GM10266 (cell line): ENCODE measurements at regions not wholly inside any gene's neighbourhood (a gene's known extent, or its start where the extent isn't known, plus 50 kb on each side); places are given as distances from the start of the nearest gene placed in this dataset.

Experiments used
- DNase-seq: peaks from one replicate; pipeline ENCODE4 v3.0.0; 2012; ENCODE audit errors: extremely low spot score
- CTCF ChIP-seq: IDR thresholded peaks from 2 replicates; pipeline ENCODE4 v1.5.1; 2012; ENCODE audit warnings: mild to moderate bottlenecking, low read depth; ENCODE audit not compliant: control insufficient read depth, insufficient read depth; ENCODE audit errors: missing control alignments

GRCh38 chr5:2904399-2904798, 152.9 kb upstream of the IRX2 start:
- no peak for DNase-seq
- no peak for TF ChIP-seq CTCF

GRCh38 chr5:2903451-2904395, 152.2 kb upstream of the IRX2 start:
- TF ChIP-seq CTCF, result no peak
- DNase-seq, result no peak

- no peak for DNase-seq
- no peak for TF ChIP-seq CTCF
These were observed 151.3 kb upstream of the IRX2 start for GRCh38 chr5:2902742-2903297.

- TF ChIP-seq CTCF, result no peak
These were observed 150.7 kb upstream of the IRX2 start for GRCh38 chr5:2902186-2902585.

GRCh38 chr5:2901511-2901910, 150.0 kb upstream of the IRX2 start:
- no peak for TF ChIP-seq CTCF
- DNase-seq, result no peak

More at GRCh38 chr5:2902186-2902585, 150.7 kb upstream of the IRX2 start:
- DNase-seq, result no peak

- no peak for TF ChIP-seq CTCF
- DNase-seq, result no peak
These were observed 149.6 kb upstream of the IRX2 start for GRCh38 chr5:2901096-2901495.

- TF ChIP-seq CTCF, result no peak
- no peak for DNase-seq
These were observed 148.9 kb upstream of the IRX2 start for GRCh38 chr5:2900360-2900759.
